ENCODE measurements at regions not wholly inside any gene's neighbourhood (a gene's known extent, or its start where the extent isn't known, plus 50 kb on each side); places are given as distances from the start of the nearest gene placed in this dataset.

DNA sequence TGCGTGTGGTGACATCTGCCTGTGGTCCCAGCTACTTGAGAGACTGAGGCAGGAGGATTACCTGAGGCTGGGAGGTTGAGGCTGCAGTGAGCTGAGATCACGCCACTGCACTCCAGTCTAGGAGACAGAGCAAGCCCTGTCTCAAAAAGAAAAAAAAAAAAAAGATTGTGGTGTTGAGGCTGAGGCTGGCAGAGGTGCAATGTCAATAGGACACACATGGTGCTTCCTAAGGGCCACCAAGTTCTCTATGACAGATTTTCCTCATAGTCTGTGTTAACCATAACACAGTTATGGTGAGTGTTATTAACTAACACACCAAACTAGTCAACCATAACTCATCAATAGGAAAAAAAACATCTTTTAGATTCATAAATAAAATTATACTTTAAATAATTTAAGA lies 494.4 kb downstream of the TMX3 start:
- H3K9me3 Mint-ChIP-seq (ENCODE audit: low read depth): no peaks in the 10 kb centered on the region

GRCh38 chr18:68219872-68220271 lies 495.0 kb downstream of the TMX3 start:
- TF ChIP-seq CTCF (IDR thresholded peaks at IDR 0.05; ENCODE audit: unreplicated experiment): no peak
- Mint-ChIP-seq H3K4me3 (ENCODE audit: low read depth) (no peak overlapping the region), H3K27ac (no peak overlapping the region), H3K9me3 (ENCODE audit: low read depth) (no peaks in the 10 kb centered on the region), H3K36me3 (ENCODE audit: insufficient read depth) (no peaks in the 10 kb centered on the region), H3K27me3 (no peaks in the 10 kb centered on the region), H3K4me1 (ENCODE audit: low read depth) (no peaks in the 10 kb centered on the region)
- DNase-seq (ENCODE audit: low spot score, unreplicated experiment): no peak

More for the DNA sequence above, 494.4 kb downstream of the TMX3 start:
- no peak for DNase-seq (ENCODE audit: low spot score, unreplicated experiment)
- no peak for TF ChIP-seq CTCF (IDR thresholded peaks at IDR 0.05; ENCODE audit: unreplicated experiment)
- H3K36me3 Mint-ChIP-seq (ENCODE audit: insufficient read depth): no peaks in the 10 kb centered on the region
- no peaks in the 10 kb centered on the region for H3K27me3 Mint-ChIP-seq
- no peak overlapping the region for H3K27ac Mint-ChIP-seq
- H3K4me1 Mint-ChIP-seq (ENCODE audit: low read depth): no peaks in the 10 kb centered on the region
- no peak overlapping the region for H3K4me3 Mint-ChIP-seq (ENCODE audit: low read depth)

DNA sequence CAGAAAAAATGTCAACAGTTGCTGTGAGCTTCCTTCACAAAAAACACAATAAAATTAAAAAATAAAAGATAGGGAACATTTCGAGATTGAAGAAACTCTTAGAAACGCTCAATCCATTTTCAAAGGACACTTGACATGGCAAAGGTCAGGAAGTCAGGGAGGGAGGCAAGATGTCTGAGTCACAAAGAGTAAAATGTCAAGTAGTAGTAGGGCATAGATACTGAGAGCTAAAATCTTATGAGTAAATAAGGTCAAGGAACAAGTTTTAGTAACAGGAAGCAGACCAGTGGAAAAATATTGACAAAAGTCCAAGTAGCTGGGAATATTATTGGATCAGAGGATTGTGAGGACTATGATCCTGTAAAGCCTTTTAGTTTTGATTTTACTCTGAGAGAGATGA lies 495.6 kb downstream of the TMX3 start:
- no peak for DNase-seq (ENCODE audit: low spot score, unreplicated experiment)
- Mint-ChIP-seq H3K36me3 (ENCODE audit: insufficient read depth) (no peaks in the 10 kb centered on the region), H3K4me3 (ENCODE audit: low read depth) (no peak overlapping the region), H3K27ac (no peak overlapping the region), H3K4me1 (ENCODE audit: low read depth) (no peaks in the 10 kb centered on the region), H3K27me3 (no peaks in the 10 kb centered on the region), H3K9me3 (ENCODE audit: low read depth) (no peaks in the 10 kb centered on the region)
- no peak for TF ChIP-seq CTCF (IDR thresholded peaks at IDR 0.05; ENCODE audit: unreplicated experiment)

- Mint-ChIP-seq H3K4me3 (ENCODE audit: low read depth) (no peak overlapping the region), H3K27ac (no peak overlapping the region), H3K36me3 (ENCODE audit: insufficient read depth) (no peaks in the 10 kb centered on the region)
Observed at GRCh38 chr18:68215931-68216330, 499.0 kb downstream of the TMX3 start.

DNA sequence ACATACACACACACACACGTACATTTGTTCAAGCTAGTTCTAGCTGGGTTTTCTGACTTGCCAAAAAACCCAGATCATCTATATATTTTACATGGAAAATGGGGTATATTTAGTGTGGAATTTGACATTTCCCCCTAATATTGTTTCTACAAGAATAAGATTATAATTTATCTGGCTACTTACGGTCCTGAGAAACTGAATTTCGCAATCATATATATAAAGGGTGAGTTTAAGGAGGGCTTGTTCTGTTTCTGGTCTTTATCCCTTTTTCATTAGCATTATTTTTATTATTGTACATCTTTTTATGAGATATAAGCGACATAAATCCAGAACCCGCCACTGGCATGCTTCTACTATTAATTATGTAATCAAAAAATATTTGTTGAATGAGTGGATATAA lies 528.9 kb downstream of the TMX3 start:
- Mint-ChIP-seq H3K9me3 (ENCODE audit: low read depth) (peaks cover 3% of the 10 kb centered on the region), H3K4me3 (ENCODE audit: low read depth) (no peak overlapping the region), H3K36me3 (ENCODE audit: insufficient read depth) (no peaks in the 10 kb centered on the region), H3K27ac (no peak overlapping the region), H3K4me1 (ENCODE audit: low read depth) (peaks cover 19% of the 10 kb centered on the region), H3K27me3 (no peaks in the 10 kb centered on the region)
- no peak for DNase-seq (ENCODE audit: low spot score, unreplicated experiment)
- no peak for TF ChIP-seq CTCF (IDR thresholded peaks at IDR 0.05; ENCODE audit: unreplicated experiment)

More at GRCh38 chr18:68215931-68216330, 499.0 kb downstream of the TMX3 start:
- no peak for DNase-seq (ENCODE audit: low spot score, unreplicated experiment)
- no peaks in the 10 kb centered on the region for H3K9me3 Mint-ChIP-seq (ENCODE audit: low read depth)
- H3K27me3 Mint-ChIP-seq: no peaks in the 10 kb centered on the region
- TF ChIP-seq CTCF (IDR thresholded peaks at IDR 0.05; ENCODE audit: unreplicated experiment): no peak
- no peaks in the 10 kb centered on the region for H3K4me1 Mint-ChIP-seq (ENCODE audit: low read depth)

Data from progenitor cell of endocrine pancreas (in vitro differentiated cells).